ENCODE measurements at regions not wholly inside any gene's neighbourhood (a gene's known extent, or its start where the extent isn't known, plus 50 kb on each side); places are given as distances from the start of the nearest gene placed in this dataset.

GRCh38 chr2:117091041-117091837, 723.3 kb upstream of the DDX18 start:
- no peak overlapping the region for H3K4me3 ChIP-seq (ENCODE audit: low read depth, low read length)
- in situ Hi-C loops (cut with HindIII; ENCODE audit: low sequenced_read_pairs), result no loop called here
- DNase-seq (ENCODE audit: low read depth, low spot score), result no peak
- TF ChIP-seq CTCF (IDR thresholded peaks at IDR 0.05; ENCODE audit: low read depth, low read length), result no peak

GRCh38 chr2:117101613-117102012, 712.9 kb upstream of the DDX18 start:
- DNase-seq (ENCODE audit: low read depth, low spot score), result no peak
- in situ Hi-C loops (cut with HindIII; ENCODE audit: low sequenced_read_pairs), result no loop called here
- H3K4me3 ChIP-seq (ENCODE audit: low read depth, low read length), result no peak overlapping the region
- no peak for TF ChIP-seq CTCF (IDR thresholded peaks at IDR 0.05; ENCODE audit: low read depth, low read length)

- in situ Hi-C loops (cut with HindIII; ENCODE audit: low sequenced_read_pairs), result no loop called here
- no peak for DNase-seq (ENCODE audit: low read depth, low spot score)
- no peak for TF ChIP-seq CTCF (IDR thresholded peaks at IDR 0.05; ENCODE audit: low read depth, low read length)
- H3K4me3 ChIP-seq (ENCODE audit: low read depth, low read length), result no peak overlapping the region
Measured at GRCh38 chr2:117108741-117109267, 705.7 kb upstream of the DDX18 start.

GRCh38 chr2:117118994-117119393, 695.5 kb upstream of the DDX18 start:
- no peak overlapping the region for H3K4me3 ChIP-seq (ENCODE audit: low read depth, low read length)
- in situ Hi-C loops (cut with HindIII; ENCODE audit: low sequenced_read_pairs), result no loop called here
- no peak for TF ChIP-seq CTCF (IDR thresholded peaks at IDR 0.05; ENCODE audit: low read depth, low read length)
- DNase-seq (ENCODE audit: low read depth, low spot score), result no peak

- no peak for TF ChIP-seq CTCF (IDR thresholded peaks at IDR 0.05; ENCODE audit: low read depth, low read length)
- no peak overlapping the region for H3K4me3 ChIP-seq (ENCODE audit: low read depth, low read length)
- in situ Hi-C loops (cut with HindIII; ENCODE audit: low sequenced_read_pairs), result no loop called here
- no peak for DNase-seq (ENCODE audit: low read depth, low spot score)
Measured at GRCh38 chr2:117123362-117123761, 691.1 kb upstream of the DDX18 start.

- in situ Hi-C loops (cut with HindIII; ENCODE audit: low sequenced_read_pairs), result no loop called here
- TF ChIP-seq CTCF (IDR thresholded peaks at IDR 0.05; ENCODE audit: low read depth, low read length), result no peak
- H3K4me3 ChIP-seq (ENCODE audit: low read depth, low read length), result no peak overlapping the region
- DNase-seq (ENCODE audit: low read depth, low spot score), result no peak
Measured at GRCh38 chr2:117126656-117127055, 687.8 kb upstream of the DDX18 start.
